Transverse colon (tissue), 4 donors: ENCODE measurements at regions not wholly inside any gene's neighbourhood (a gene's known extent, or its start where the extent isn't known, plus 50 kb on each side); places are given as distances from the start of the nearest gene placed in this dataset.

Source experiments
- DNase-seq: peaks from one replicate; pipeline ENCODE4 v3.0.0-alpha.2; 2019
- H3K27ac ChIP-seq, 4 donors: fragments of 200-600 bp; sonication (generic); 2 replicates each; pipeline ENCODE4 v1.5.1; 2016 to 2018; ENCODE audit warnings: inconsistent platforms in 4 of 4
- H3K27me3 ChIP-seq: fragments of 200-600 bp; sonication (generic); 2 replicates; pipeline ENCODE4 v1.5.1; 2017; ENCODE audit warnings: inconsistent platforms
- H3K36me3 ChIP-seq, 4 donors: fragments of 200-600 bp; sonication (generic); 2 replicates each; pipeline ENCODE4 v1.5.1; 2017 to 2019; ENCODE audit warnings: inconsistent platforms in 4 of 4
- H3K4me1 ChIP-seq, 4 donors: fragments of 200-600 bp; sonication (generic); 2 replicates each; pipeline ENCODE4 v1.5.1; 2017 to 2020; ENCODE audit warnings: inconsistent platforms in 4 of 4
- H3K4me3 ChIP-seq, 4 donors: fragments of 200-600 bp; sonication (generic); 1 replicate in 1 of 4; 2 replicates in 3 of 4; pipeline versions ENCODE4 v1.5.1 to v1.6.1; 2017 to 2019; ENCODE audit warnings: inconsistent platforms in 4 of 4
- H3K9me3 ChIP-seq, 2 donors: fragments of 200-600 bp; sonication (generic); 2 replicates each; pipeline ENCODE4 v1.5.1; 2017 to 2019; ENCODE audit warnings: inconsistent platforms in 2 of 2
- CTCF ChIP-seq, 5 experiments: fragments of 200-600 bp in 3 of 5; fragments of 450-650 bp in 2 of 5; sonication (generic) in 3 of 5; IDR thresholded peaks; 1 replicate in 2 of 5; 2 replicates in 3 of 5; pipeline ENCODE4 v1.5.1; 2016 to 2017; ENCODE audit warnings: antibody characterized with exemption in 5 of 5, inconsistent platforms in 3 of 5, mild to moderate bottlenecking in 2 of 5, moderate library complexity in 1 of 5
- EP300 ChIP-seq: sonication (generic); formaldehyde crosslinking; IDR thresholded peaks from one replicate; pipeline ENCODE4 v1.6.1; 2017; ENCODE audit warnings: antibody characterized with exemption, low read depth
- POLR2A ChIP-seq: fragments of 450-650 bp; IDR thresholded peaks from one replicate; pipeline ENCODE4 v1.6.1; 2016; ENCODE audit warnings: antibody characterized with exemption, mild to moderate bottlenecking, moderate library complexity
- POLR2AphosphoS5 ChIP-seq, 3 donors: sonication (generic); formaldehyde crosslinking; IDR thresholded peaks; one replicate each; pipeline ENCODE4 v1.6.1; 2016; ENCODE audit warnings: antibody characterized with exemption in 3 of 3
- WGBS, 2 donors: methylation state at CpG; one replicate each; pipeline ENCODE4 v1.1.5; 2018; ENCODE audit warnings: low coverage in 1 of 2; 5-methylcytosine and 5-hydroxymethylcytosine counted together
- in situ Hi-C, 4 donors: fragments of 200-750 bp; cut with MboI; loops; one replicate each; pipeline versions ENCODE4 v1.15.0 to v1.15.1; 2017; ENCODE audit warnings: low sequenced_read_pairs in 3 of 4, low pct_ligation_motif_present in 1 of 4, low pct_unique_long_range_greater_than_20kb in 1 of 4
- intact Hi-C: fragments of 100-400 bp; cut with DNase I; formaldehyde crosslinking; loops from one replicate; pipeline ENCODE4 v1.15.1; 2023; ENCODE audit warnings: low total_unique reads

- peaks cover 53% of the 10 kb centered on the region for H3K27me3 ChIP-seq
- H3K9me3 ChIP-seq: no peaks in the 10 kb centered on the region
- WGBS, 2 donors: 56 to 67% methylated on average over 5 to 11 of the region's 11 CpGs
- H3K4me3 ChIP-seq: no peak overlapping the region
- intact Hi-C loops (loop anchor here (2.0 kb wide), 1 partner anchor 221 kb away; the partner anchor contains the start of gene TMCC3), in situ Hi-C loops (no loop called here)
- no peak overlapping the region for H3K27ac ChIP-seq
- no peak for DNase-seq
- H3K4me1 ChIP-seq: peaks cover 3 to 15% (median 14%) of the 10 kb centered on the region in 4 donors
- TF ChIP-seq POLR2AphosphoS5 (IDR thresholded peaks at IDR 0.05): no peak
- TF ChIP-seq POLR2A: no peak
- TF ChIP-seq EP300: no peak
- TF ChIP-seq CTCF (IDR thresholded peaks at IDR 0.05): no peak
- no peaks in the 10 kb centered on the region for H3K36me3 ChIP-seq
Measured at GRCh38 chr12:94872007-94872653, 131.4 kb downstream of the NDUFA12 start.

- DNase-seq: no peak
- no peaks in the 10 kb centered on the region for H3K36me3 ChIP-seq
- no peak for TF ChIP-seq POLR2A
- TF ChIP-seq EP300: no peak
- TF ChIP-seq POLR2AphosphoS5 (IDR thresholded peaks at IDR 0.05): no peak
- no peak for TF ChIP-seq CTCF (IDR thresholded peaks at IDR 0.05)
- no peak overlapping the region for H3K4me3 ChIP-seq
- intact Hi-C loops (no loop called here), in situ Hi-C loops (no loop called here)
- peaks cover 49% of the 10 kb centered on the region for H3K27me3 ChIP-seq
- WGBS, 2 donors: 63 to 67% methylated on average over 5 of the region's 5 CpGs
- H3K4me1 ChIP-seq: peaks cover 3 to 15% (median 14%) of the 10 kb centered on the region in 4 donors
- H3K27ac ChIP-seq: no peak overlapping the region
- H3K9me3 ChIP-seq: no peaks in the 10 kb centered on the region
Measured at GRCh38 chr12:94870511-94870910, 133.0 kb downstream of the NDUFA12 start.

- intact Hi-C loops: no loop called here
- in situ Hi-C loops: no loop called here
- no peak for TF ChIP-seq POLR2AphosphoS5 (IDR thresholded peaks at IDR 0.05)
- TF ChIP-seq EP300: no peak
- TF ChIP-seq POLR2A: no peak
- no peak for TF ChIP-seq CTCF (IDR thresholded peaks at IDR 0.05)
- no peak for DNase-seq
- H3K4me3 ChIP-seq: no peak overlapping the region
- no peak overlapping the region for H3K27ac ChIP-seq
- H3K9me3 ChIP-seq: no peaks in the 10 kb centered on the region
- H3K27me3 ChIP-seq: peaks cover 25% of the 10 kb centered on the region
- H3K4me1 ChIP-seq: peaks cover 0 to 6% (median 5%) of the 10 kb centered on the region in 4 donors
- 100% methylated on average over 2 of the region's 2 CpGs for WGBS, 2 donors
- no peaks in the 10 kb centered on the region for H3K36me3 ChIP-seq
Measured at GRCh38 chr12:94868161-94868560, 135.3 kb downstream of the NDUFA12 start.

GRCh38 chr12:94867066-94867855 lies 136.2 kb downstream of the NDUFA12 start:
- Histone ChIP-seq H3K4me1 (no peaks in the 10 kb centered on the region), H3K36me3 (no peaks in the 10 kb centered on the region), H3K27ac (no peak overlapping the region), H3K27me3 (peaks cover 16% of the 10 kb centered on the region), H3K9me3 (no peaks in the 10 kb centered on the region), H3K4me3 (no peak overlapping the region)
- WGBS, 2 donors: 77 to 90% methylated on average over 2 to 5 of the region's 5 CpGs
- in situ Hi-C loops (no loop called here), intact Hi-C loops (no loop called here)
- TF ChIP-seq EP300: no peak
- TF ChIP-seq POLR2AphosphoS5 (IDR thresholded peaks at IDR 0.05): no peak
- no peak for TF ChIP-seq POLR2A
- no peak for TF ChIP-seq CTCF (IDR thresholded peaks at IDR 0.05)
- DNase-seq: no peak
